ENCODE measurements at regions not wholly inside any gene's neighbourhood (a gene's known extent, or its start where the extent isn't known, plus 50 kb on each side); places are given as distances from the start of the nearest gene placed in this dataset.

DNA sequence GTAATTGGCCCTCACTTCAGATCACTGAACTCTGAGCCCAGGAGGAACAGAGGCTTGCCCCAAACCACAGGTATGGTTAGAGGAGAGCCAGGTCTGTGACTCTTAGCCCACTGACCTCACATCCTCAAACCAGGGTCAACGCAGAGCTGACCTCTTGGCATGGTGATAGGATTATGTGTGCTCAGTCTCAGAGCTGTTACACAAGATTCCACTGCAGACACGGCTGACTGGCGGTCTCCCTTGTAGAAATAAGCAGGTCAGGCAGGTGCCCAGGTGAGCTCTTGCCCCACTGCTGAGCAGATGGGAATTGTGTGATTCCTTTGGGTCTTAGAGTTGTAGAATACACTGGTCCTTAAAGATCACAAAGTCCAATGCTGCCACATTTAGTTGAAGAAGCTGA lies 66.0 kb upstream of the PITX1 start:
- H3K27me3 ChIP-seq (ENCODE audit: insufficient read depth, low read length, poor library complexity, severe bottlenecking), result no peaks in the 10 kb centered on the region
- H3K4me2 ChIP-seq (ENCODE audit: low read depth, low read length, poor library complexity, severe bottlenecking), result no peak overlapping the region
- no peak overlapping the region for H3K4me3 ChIP-seq (ENCODE audit: low read length, poor library complexity, severe bottlenecking)
- no peaks in the 10 kb centered on the region for H4K20me1 ChIP-seq (ENCODE audit: insufficient read depth, low read length, poor library complexity, severe bottlenecking)
- H2AFZ ChIP-seq (ENCODE audit: low read length), result no peak overlapping the region
- TF ChIP-seq EZH2phosphoT487 (IDR thresholded peaks at IDR 0.05; ENCODE audit: borderline replicate concordance), result no peak
- TF ChIP-seq, protein P1, sequence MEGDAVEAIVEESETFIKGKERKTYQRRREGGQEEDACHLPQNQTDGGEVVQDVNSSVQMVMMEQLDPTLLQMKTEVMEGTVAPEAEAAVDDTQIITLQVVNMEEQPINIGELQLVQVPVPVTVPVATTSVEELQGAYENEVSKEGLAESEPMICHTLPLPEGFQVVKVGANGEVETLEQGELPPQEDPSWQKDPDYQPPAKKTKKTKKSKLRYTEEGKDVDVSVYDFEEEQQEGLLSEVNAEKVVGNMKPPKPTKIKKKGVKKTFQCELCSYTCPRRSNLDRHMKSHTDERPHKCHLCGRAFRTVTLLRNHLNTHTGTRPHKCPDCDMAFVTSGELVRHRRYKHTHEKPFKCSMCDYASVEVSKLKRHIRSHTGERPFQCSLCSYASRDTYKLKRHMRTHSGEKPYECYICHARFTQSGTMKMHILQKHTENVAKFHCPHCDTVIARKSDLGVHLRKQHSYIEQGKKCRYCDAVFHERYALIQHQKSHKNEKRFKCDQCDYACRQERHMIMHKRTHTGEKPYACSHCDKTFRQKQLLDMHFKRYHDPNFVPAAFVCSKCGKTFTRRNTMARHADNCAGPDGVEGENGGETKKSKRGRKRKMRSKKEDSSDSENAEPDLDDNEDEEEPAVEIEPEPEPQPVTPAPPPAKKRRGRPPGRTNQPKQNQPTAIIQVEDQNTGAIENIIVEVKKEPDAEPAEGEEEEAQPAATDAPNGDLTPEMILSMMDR (conservative IDR thresholded peaks at IDR 0.05; ENCODE audit: low read length), result no peak
- no peaks in the 10 kb centered on the region for H3K36me3 ChIP-seq (ENCODE audit: insufficient read depth, low read length)
- no peaks in the 10 kb centered on the region for H3K9me2 ChIP-seq (replicated peaks; ENCODE audit: low read depth, low read length)
- H3K9ac ChIP-seq (ENCODE audit: low read depth, low read length, poor library complexity, severe bottlenecking), result no peak overlapping the region
- no peaks in the 10 kb centered on the region for H3K79me2 ChIP-seq (ENCODE audit: insufficient read depth, low read length)
- H3F3A ChIP-seq (ENCODE audit: low read depth), result no peaks in the 10 kb centered on the region
- no peaks in the 10 kb centered on the region for H3K9me3 ChIP-seq (ENCODE audit: insufficient read depth, low read depth, low read length)
- H3K4me1 ChIP-seq (ENCODE audit: insufficient read depth, low read length, poor library complexity, severe bottlenecking), result no peaks in the 10 kb centered on the region

DNA sequence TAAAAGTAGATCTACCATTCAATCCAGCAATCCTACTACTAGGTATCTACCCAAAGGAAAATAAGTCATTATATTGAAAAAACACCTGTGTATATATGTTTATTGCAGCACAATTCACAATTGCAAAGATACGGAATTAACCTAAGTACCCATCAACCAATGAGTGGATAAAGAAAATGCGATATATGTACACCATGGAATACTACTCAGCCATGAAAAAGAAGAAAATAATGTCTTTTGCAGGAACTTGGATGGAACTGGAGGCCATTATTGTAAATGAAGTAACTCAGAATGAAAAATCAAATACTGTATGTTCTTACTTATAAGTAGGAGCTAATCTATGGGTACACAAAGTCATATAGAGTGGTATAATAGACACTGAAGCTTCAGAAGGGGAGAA lies 63.4 kb upstream of the PITX1 start:
- Histone ChIP-seq H4K20me1 (ENCODE audit: insufficient read depth, low read length, poor library complexity, severe bottlenecking) (no peaks in the 10 kb centered on the region), H3F3A (ENCODE audit: low read depth) (no peaks in the 10 kb centered on the region), H3K9me2 (replicated peaks; ENCODE audit: low read depth, low read length) (no peaks in the 10 kb centered on the region), H3K4me2 (ENCODE audit: low read depth, low read length, poor library complexity, severe bottlenecking) (no peak overlapping the region), H3K9me3 (ENCODE audit: insufficient read depth, low read depth, low read length) (no peaks in the 10 kb centered on the region), H3K9ac (ENCODE audit: low read depth, low read length, poor library complexity, severe bottlenecking) (no peak overlapping the region), H2AFZ (ENCODE audit: low read length) (no peak overlapping the region), H3K36me3 (ENCODE audit: insufficient read depth, low read length) (no peaks in the 10 kb centered on the region), H3K79me2 (ENCODE audit: insufficient read depth, low read length) (no peaks in the 10 kb centered on the region), H3K4me3 (ENCODE audit: low read length, poor library complexity, severe bottlenecking) (no peak overlapping the region), H3K27me3 (ENCODE audit: insufficient read depth, low read length, poor library complexity, severe bottlenecking) (no peaks in the 10 kb centered on the region), H3K4me1 (ENCODE audit: insufficient read depth, low read length, poor library complexity, severe bottlenecking) (no peaks in the 10 kb centered on the region)
- TF ChIP-seq, protein P1 (conservative IDR thresholded peaks at IDR 0.05; ENCODE audit: low read length), result no peak
- no peak for TF ChIP-seq EZH2phosphoT487 (IDR thresholded peaks at IDR 0.05; ENCODE audit: borderline replicate concordance)

GRCh38 chr5:135095871-135096270 lies 61.8 kb upstream of the PITX1 start:
- H4K20me1 ChIP-seq (ENCODE audit: insufficient read depth, low read length, poor library complexity, severe bottlenecking), result no peaks in the 10 kb centered on the region
- no peak overlapping the region for H3K9ac ChIP-seq (ENCODE audit: low read depth, low read length, poor library complexity, severe bottlenecking)
- H3K36me3 ChIP-seq (ENCODE audit: insufficient read depth, low read length), result no peaks in the 10 kb centered on the region
- H3K79me2 ChIP-seq (ENCODE audit: insufficient read depth, low read length), result no peaks in the 10 kb centered on the region
- no peak overlapping the region for H3K4me2 ChIP-seq (ENCODE audit: low read depth, low read length, poor library complexity, severe bottlenecking)
- no peaks in the 10 kb centered on the region for H3K9me2 ChIP-seq (replicated peaks; ENCODE audit: low read depth, low read length)
- TF ChIP-seq EZH2phosphoT487 (IDR thresholded peaks at IDR 0.05; ENCODE audit: borderline replicate concordance), result no peak
- TF ChIP-seq, protein P1 (conservative IDR thresholded peaks at IDR 0.05; ENCODE audit: low read length), result no peak
- no peaks in the 10 kb centered on the region for H3K9me3 ChIP-seq (ENCODE audit: insufficient read depth, low read depth, low read length)
- no peak overlapping the region for H2AFZ ChIP-seq (ENCODE audit: low read length)
- no peaks in the 10 kb centered on the region for H3K4me1 ChIP-seq (ENCODE audit: insufficient read depth, low read length, poor library complexity, severe bottlenecking)
- H3K4me3 ChIP-seq (ENCODE audit: low read length, poor library complexity, severe bottlenecking), result no peak overlapping the region
- no peaks in the 10 kb centered on the region for H3K27me3 ChIP-seq (ENCODE audit: insufficient read depth, low read length, poor library complexity, severe bottlenecking)
- no peaks in the 10 kb centered on the region for H3F3A ChIP-seq (ENCODE audit: low read depth)
